ENCODE measurements at regions not wholly inside any gene's neighbourhood (a gene's known extent, or its start where the extent isn't known, plus 50 kb on each side); places are given as distances from the start of the nearest gene placed in this dataset.

GRCh38 chr12:42767998-42768397 is 178.5 kb upstream of the PRICKLE1 start:
- no peak for TF ChIP-seq CTCF (conservative IDR thresholded peaks at IDR 0.05 in 1 of 2, IDR thresholded peaks at IDR 0.05 in 1 of 2; ENCODE audit: low read depth in 1 of 2, low read length in 2 of 2)
- no peak for TF ChIP-seq EZH2 (IDR thresholded peaks at IDR 0.05; ENCODE audit: low read length, missing control alignments)

Data from fibroblast of lung (primary cell).